ENCODE measurements at regions not wholly inside any gene's neighbourhood (a gene's known extent, or its start where the extent isn't known, plus 50 kb on each side); places are given as distances from the start of the nearest gene placed in this dataset.
"Not testable (repeated sequence)": the region's sequence is repeated elsewhere in the genome, so short reads cannot be mapped to it uniquely, and the experiment has no call there.

- H3K27ac Mint-ChIP-seq = no peak overlapping the region
- H3K27me3 Mint-ChIP-seq (ENCODE audit: low read depth, poor library complexity) = no peaks in the 10 kb centered on the region
- H3K4me3 Mint-ChIP-seq = no peak overlapping the region
- no peak for DNase-seq
- H3K36me3 Mint-ChIP-seq (ENCODE audit: low read depth) = no peaks in the 10 kb centered on the region
- peaks cover 13% of the 10 kb centered on the region for H3K9me3 Mint-ChIP-seq
- no peak for TF ChIP-seq CTCF (IDR thresholded peaks at IDR 0.05)
- no peaks in the 10 kb centered on the region for H3K4me1 Mint-ChIP-seq
Observed at GRCh38 chr20:54928564-54928963, 453.2 kb downstream of the DOK5 start.

GRCh38 chr20:54922636-54923035, 447.2 kb downstream of the DOK5 start:
- no peaks in the 10 kb centered on the region for H3K9me3 Mint-ChIP-seq
- no peak overlapping the region for H3K4me3 Mint-ChIP-seq
- H3K27ac Mint-ChIP-seq = no peak overlapping the region
- H3K4me1 Mint-ChIP-seq = no peaks in the 10 kb centered on the region
- no peak for TF ChIP-seq CTCF (IDR thresholded peaks at IDR 0.05)
- H3K27me3 Mint-ChIP-seq (ENCODE audit: low read depth, poor library complexity) = no peaks in the 10 kb centered on the region
- no peaks in the 10 kb centered on the region for H3K36me3 Mint-ChIP-seq (ENCODE audit: low read depth)
- no peak for DNase-seq

GRCh38 chr20:54922096-54922495, 446.7 kb downstream of the DOK5 start:
- Mint-ChIP-seq H3K27me3 (ENCODE audit: low read depth, poor library complexity) (no peaks in the 10 kb centered on the region), H3K9me3 (no peaks in the 10 kb centered on the region), H3K4me1 (no peaks in the 10 kb centered on the region), H3K36me3 (ENCODE audit: low read depth) (no peaks in the 10 kb centered on the region), H3K27ac (no peak overlapping the region), H3K4me3 (no peak overlapping the region)
- TF ChIP-seq CTCF (IDR thresholded peaks at IDR 0.05) = no peak
- DNase-seq = no peak

- Mint-ChIP-seq H3K36me3 (ENCODE audit: low read depth) (no peaks in the 10 kb centered on the region), H3K9me3 (no peaks in the 10 kb centered on the region), H3K4me3 (no peak overlapping the region), H3K4me1 (no peaks in the 10 kb centered on the region), H3K27ac (no peak overlapping the region), H3K27me3 (ENCODE audit: low read depth, poor library complexity) (no peaks in the 10 kb centered on the region)
- no peak for TF ChIP-seq CTCF (IDR thresholded peaks at IDR 0.05)
- no peak for DNase-seq
Observed at GRCh38 chr20:54920491-54920890, 445.1 kb downstream of the DOK5 start.

GRCh38 chr20:54918993-54919392, 443.6 kb downstream of the DOK5 start:
- DNase-seq; H3K4me1 Mint-ChIP-seq; H3K27me3 Mint-ChIP-seq (ENCODE audit: low read depth, poor library complexity): not testable (repeated sequence)

GRCh38 chr20:54914995-54915394, 439.6 kb downstream of the DOK5 start:
- DNase-seq = no peak
- no peak overlapping the region for H3K27ac Mint-ChIP-seq
- peaks cover 3% of the 10 kb centered on the region for H3K27me3 Mint-ChIP-seq (ENCODE audit: low read depth, poor library complexity)
- H3K36me3 Mint-ChIP-seq (ENCODE audit: low read depth) = no peaks in the 10 kb centered on the region
- H3K4me1 Mint-ChIP-seq = no peaks in the 10 kb centered on the region
- TF ChIP-seq CTCF (IDR thresholded peaks at IDR 0.05) = no peak
- H3K9me3 Mint-ChIP-seq = no peaks in the 10 kb centered on the region
- no peak overlapping the region for H3K4me3 Mint-ChIP-seq

More at GRCh38 chr20:54918993-54919392, 443.6 kb downstream of the DOK5 start:
- not testable (repeated sequence) for H3K9me3 Mint-ChIP-seq; H3K27ac Mint-ChIP-seq; H3K4me3 Mint-ChIP-seq; H3K36me3 Mint-ChIP-seq (ENCODE audit: low read depth)
